ENCODE measurements at regions not wholly inside any gene's neighbourhood (a gene's known extent, or its start where the extent isn't known, plus 50 kb on each side); places are given as distances from the start of the nearest gene placed in this dataset.

- Histone ChIP-seq H3K4me1 (ENCODE audit: insufficient read depth, low read length, poor library complexity, severe bottlenecking) (no peaks in the 10 kb centered on the region), H3K9me3 (ENCODE audit: low read length) (no peaks in the 10 kb centered on the region), H3K4me3 (ENCODE audit: low read depth, low read length, poor library complexity, severe bottlenecking) (no peak overlapping the region), H3K36me3 (ENCODE audit: insufficient read depth, low read length) (no peaks in the 10 kb centered on the region), H4K20me1 (ENCODE audit: insufficient read depth, low read length) (no peaks in the 10 kb centered on the region), H3K4me2 (ENCODE audit: low read length) (no peak overlapping the region), H3K79me2 (ENCODE audit: insufficient read depth, low read depth, low read length) (no peaks in the 10 kb centered on the region), H3K27ac (ENCODE audit: low read depth, low read length, poor library complexity, severe bottlenecking) (no peak overlapping the region), H2AFZ (ENCODE audit: low read length) (no peak overlapping the region), H3K9me2 (ENCODE audit: insufficient read depth, low read length) (no peaks in the 10 kb centered on the region)
- TF ChIP-seq EZH2phosphoT487 (IDR thresholded peaks at IDR 0.05; ENCODE audit: borderline replicate concordance, low read depth, low read length) (no peak), CTCF (conservative IDR thresholded peaks at IDR 0.05; ENCODE audit: low read length) (no peak)
- ChIA-PET CTCF (ENCODE audit: unreplicated experiment) (no interaction called here), POLR2A (no interaction called here)
- intact Hi-C loops (cut with micrococcal nuclease; ENCODE audit: unreplicated experiment), result no loop called here
- DNase-seq (ENCODE audit: low spot score), result no peak
- BruUV-seq (replicated peaks), result no TSS peak
These were observed 299.4 kb downstream of the ZNF516 start for GRCh38 chr18:76195601-76196000.

- CTCF ChIA-PET (ENCODE audit: unreplicated experiment), result no interaction called here
- Histone ChIP-seq H4K20me1 (ENCODE audit: insufficient read depth, low read length) (no peaks in the 10 kb centered on the region), H3K36me3 (ENCODE audit: insufficient read depth, low read length) (no peaks in the 10 kb centered on the region), H3K9me3 (ENCODE audit: low read length) (no peaks in the 10 kb centered on the region), H3K9me2 (ENCODE audit: insufficient read depth, low read length) (no peaks in the 10 kb centered on the region), H3K4me3 (ENCODE audit: low read depth, low read length, poor library complexity, severe bottlenecking) (no peak overlapping the region), H2AFZ (ENCODE audit: low read length) (no peak overlapping the region), H3K79me2 (ENCODE audit: insufficient read depth, low read depth, low read length) (no peaks in the 10 kb centered on the region), H3K4me2 (ENCODE audit: low read length) (no peak overlapping the region), H3K27ac (ENCODE audit: low read depth, low read length, poor library complexity, severe bottlenecking) (no peak overlapping the region), H3K4me1 (ENCODE audit: insufficient read depth, low read length, poor library complexity, severe bottlenecking) (no peaks in the 10 kb centered on the region)
- intact Hi-C loops (cut with micrococcal nuclease; ENCODE audit: unreplicated experiment), result no loop called here
- no peak for DNase-seq (ENCODE audit: low spot score)
- POLR2A ChIA-PET, result no interaction called here
- TF ChIP-seq CTCF (conservative IDR thresholded peaks at IDR 0.05; ENCODE audit: low read length) (no peak), EZH2phosphoT487 (IDR thresholded peaks at IDR 0.05; ENCODE audit: borderline replicate concordance, low read depth, low read length) (no peak)
- no TSS peak for BruUV-seq (replicated peaks)
These were observed 306.9 kb downstream of the ZNF516 start for GRCh38 chr18:76188097-76188496.

- Histone ChIP-seq H2AFZ (ENCODE audit: low read length) (no peak overlapping the region), H3K27ac (ENCODE audit: low read depth, low read length, poor library complexity, severe bottlenecking) (no peak overlapping the region), H3K4me3 (ENCODE audit: low read depth, low read length, poor library complexity, severe bottlenecking) (no peak overlapping the region), H3K9me2 (ENCODE audit: insufficient read depth, low read length) (no peaks in the 10 kb centered on the region), H3K79me2 (ENCODE audit: insufficient read depth, low read depth, low read length) (no peaks in the 10 kb centered on the region), H3K36me3 (ENCODE audit: insufficient read depth, low read length) (no peaks in the 10 kb centered on the region), H3K4me1 (ENCODE audit: insufficient read depth, low read length, poor library complexity, severe bottlenecking) (no peaks in the 10 kb centered on the region), H4K20me1 (ENCODE audit: insufficient read depth, low read length) (no peaks in the 10 kb centered on the region), H3K4me2 (ENCODE audit: low read length) (no peak overlapping the region), H3K9me3 (ENCODE audit: low read length) (no peaks in the 10 kb centered on the region)
- DNase-seq (ENCODE audit: low spot score), result no peak
- CTCF ChIA-PET (ENCODE audit: unreplicated experiment), result no interaction called here
- BruUV-seq (replicated peaks), result no TSS peak
- intact Hi-C loops (cut with micrococcal nuclease; ENCODE audit: unreplicated experiment), result no loop called here
- TF ChIP-seq CTCF (conservative IDR thresholded peaks at IDR 0.05; ENCODE audit: low read length) (no peak), EZH2phosphoT487 (IDR thresholded peaks at IDR 0.05; ENCODE audit: borderline replicate concordance, low read depth, low read length) (no peak)
- POLR2A ChIA-PET, result no interaction called here
These were observed 315.8 kb downstream of the ZNF516 start for GRCh38 chr18:76179257-76179656.
